Suprapubic skin (tissue), 4 donors: ENCODE measurements at regions not wholly inside any gene's neighbourhood (a gene's known extent, or its start where the extent isn't known, plus 50 kb on each side); places are given as distances from the start of the nearest gene placed in this dataset.

Source experiments
- POLR2A ChIP-seq, 2 donors: fragments of 450-650 bp; IDR thresholded peaks; one replicate each; pipeline ENCODE4 v1.6.1; 2017; ENCODE audit warnings: antibody characterized with exemption in 2 of 2, mild to moderate bottlenecking in 2 of 2, moderate library complexity in 2 of 2
- POLR2AphosphoS5 ChIP-seq, 3 donors: sonication (generic); formaldehyde crosslinking; IDR thresholded peaks; one replicate each; pipeline ENCODE4 v1.6.1; 2017; ENCODE audit warnings: antibody characterized with exemption in 3 of 3

- TF ChIP-seq POLR2A (IDR thresholded peaks at IDR 0.05) (no peak), POLR2AphosphoS5 (IDR thresholded peaks at IDR 0.05) (no peak)
Measured at GRCh38 chr16:87241137-87241771, 75.9 kb downstream of the C16orf95 start.
